GM21360 (cell line): ENCODE measurements at regions not wholly inside any gene's neighbourhood (a gene's known extent, or its start where the extent isn't known, plus 50 kb on each side); places are given as distances from the start of the nearest gene placed in this dataset.
"Not testable (repeated sequence)": the region's sequence is repeated elsewhere in the genome, so short reads cannot be mapped to it uniquely, and the experiment has no call there.

Experiments
- ATAC-seq: cut with Tn5 transposase; IDR thresholded peaks from one replicate; pipeline ENCODE4 v1.9.1; 2021; ENCODE audit warnings: mild to moderate bottlenecking, moderate library complexity; ENCODE audit not compliant: unreplicated experiment

- ATAC-seq = no peak
Observed at GRCh38 chrX:96502507-96502906, 182.1 kb upstream of the DIAPH2 start.

GRCh38 chrX:96529386-96529785 lies 155.3 kb upstream of the DIAPH2 start:
- ATAC-seq = not testable (repeated sequence)

- ATAC-seq = no peak
Observed at GRCh38 chrX:96538104-96538725, 146.4 kb upstream of the DIAPH2 start.

- no peak for ATAC-seq
Observed at GRCh38 chrX:96540111-96540631, 144.5 kb upstream of the DIAPH2 start.

- ATAC-seq = not testable (repeated sequence)
Observed at GRCh38 chrX:96546281-96546680, 138.4 kb upstream of the DIAPH2 start.

GRCh38 chrX:96551322-96551872 lies 133.2 kb upstream of the DIAPH2 start:
- no peak for ATAC-seq

GRCh38 chrX:96556886-96557285 lies 127.8 kb upstream of the DIAPH2 start:
- ATAC-seq = no peak

GRCh38 chrX:96561129-96561528 lies 123.5 kb upstream of the DIAPH2 start:
- ATAC-seq = not testable (repeated sequence)

- ATAC-seq = no peak
Observed at GRCh38 chrX:96563646-96564045, 121.0 kb upstream of the DIAPH2 start.

- no peak for ATAC-seq
Observed at GRCh38 chrX:96564595-96564994, 120.0 kb upstream of the DIAPH2 start.

- ATAC-seq = no peak
Observed at GRCh38 chrX:96566878-96567277, 117.8 kb upstream of the DIAPH2 start.

GRCh38 chrX:96568071-96568470 lies 116.6 kb upstream of the DIAPH2 start:
- no peak for ATAC-seq

GRCh38 chrX:96569034-96569433 lies 115.6 kb upstream of the DIAPH2 start:
- ATAC-seq = no peak

- ATAC-seq = no peak
Observed at GRCh38 chrX:96575011-96575410, 109.6 kb upstream of the DIAPH2 start.

GRCh38 chrX:96576368-96576767 lies 108.3 kb upstream of the DIAPH2 start:
- ATAC-seq = no peak

GRCh38 chrX:96578781-96579180 lies 105.9 kb upstream of the DIAPH2 start:
- no peak for ATAC-seq

GRCh38 chrX:96579252-96579651 lies 105.4 kb upstream of the DIAPH2 start:
- no peak for ATAC-seq

GRCh38 chrX:96590403-96590802 lies 94.2 kb upstream of the DIAPH2 start:
- ATAC-seq = no peak

- no peak for ATAC-seq
Observed at GRCh38 chrX:96591421-96591820, 93.2 kb upstream of the DIAPH2 start.

GRCh38 chrX:96597847-96598246 lies 86.8 kb upstream of the DIAPH2 start:
- ATAC-seq = not testable (repeated sequence)

- ATAC-seq = no peak
Observed at GRCh38 chrX:96611619-96612362, 72.9 kb upstream of the DIAPH2 start.

GRCh38 chrX:96615448-96615847 lies 69.2 kb upstream of the DIAPH2 start:
- ATAC-seq = no peak
